Central memory CD4-positive, alpha-beta T cell (primary cell): ENCODE measurements at regions not wholly inside any gene's neighbourhood (a gene's known extent, or its start where the extent isn't known, plus 50 kb on each side); places are given as distances from the start of the nearest gene placed in this dataset.
A peak's percentile ranks its signal among the peaks of the same experiment; 100 is the strongest.

Experiments
- DNase-seq: peaks from one replicate; pipeline ENCODE4 v3.0.0; 2022

DNA sequence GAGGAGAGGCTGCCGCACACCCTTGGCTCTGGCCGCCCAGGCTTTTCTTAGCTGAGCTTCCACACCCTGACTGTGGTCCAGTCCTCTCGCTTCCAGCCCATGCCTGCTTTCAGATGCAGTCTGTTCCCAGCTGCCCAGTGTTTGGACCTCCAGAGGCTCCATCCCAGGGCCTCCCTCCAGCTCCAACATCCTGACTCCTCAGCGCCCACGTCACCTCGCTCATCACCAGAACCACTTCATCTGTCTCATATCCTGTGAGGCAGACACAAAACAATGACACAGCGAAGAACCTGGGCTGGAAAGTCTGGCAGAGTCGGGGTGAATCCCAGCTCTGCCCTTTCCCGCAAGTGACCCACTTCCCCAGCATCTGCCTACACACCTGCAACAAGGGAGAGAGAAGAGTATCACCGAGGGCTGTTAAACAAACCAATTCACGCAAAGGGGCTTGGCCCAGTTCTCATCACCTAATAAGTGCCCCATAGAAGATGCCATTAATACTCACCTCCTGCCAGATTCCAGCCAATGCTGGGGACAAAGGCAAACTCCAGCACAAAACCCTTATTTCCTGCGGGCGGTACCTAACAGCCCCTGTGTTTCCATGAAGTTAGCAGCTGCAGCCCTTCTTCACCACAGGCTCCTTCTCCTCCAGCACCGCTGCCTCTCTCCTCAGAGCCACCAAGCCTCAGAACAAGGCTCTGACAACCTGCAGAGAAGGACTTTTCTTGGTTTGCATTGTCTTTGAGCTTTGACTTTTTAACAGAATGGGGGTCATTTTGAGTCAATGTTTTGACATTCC, 133.4 kb upstream of the CDH4 start:
- no peak for DNase-seq

DNA sequence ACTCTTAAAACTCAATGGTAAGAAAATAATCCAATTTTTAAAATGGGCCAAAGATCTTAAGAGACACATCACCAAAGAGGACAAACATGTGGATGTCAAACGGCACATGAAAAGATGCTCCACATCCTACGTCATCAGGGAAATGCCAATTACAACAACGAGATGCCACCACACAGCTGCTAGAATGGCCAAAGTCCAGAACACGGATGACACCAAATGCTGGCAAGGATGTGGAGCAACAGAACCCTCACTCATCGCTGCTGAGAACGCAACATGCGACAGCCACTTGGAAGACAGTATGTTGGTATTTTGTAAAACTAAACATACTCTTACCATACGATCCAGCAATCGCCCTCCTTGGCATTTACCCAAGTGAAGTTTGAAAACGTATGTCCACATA, 132.8 kb upstream of the CDH4 start:
- DNase-seq: no peak

DNA sequence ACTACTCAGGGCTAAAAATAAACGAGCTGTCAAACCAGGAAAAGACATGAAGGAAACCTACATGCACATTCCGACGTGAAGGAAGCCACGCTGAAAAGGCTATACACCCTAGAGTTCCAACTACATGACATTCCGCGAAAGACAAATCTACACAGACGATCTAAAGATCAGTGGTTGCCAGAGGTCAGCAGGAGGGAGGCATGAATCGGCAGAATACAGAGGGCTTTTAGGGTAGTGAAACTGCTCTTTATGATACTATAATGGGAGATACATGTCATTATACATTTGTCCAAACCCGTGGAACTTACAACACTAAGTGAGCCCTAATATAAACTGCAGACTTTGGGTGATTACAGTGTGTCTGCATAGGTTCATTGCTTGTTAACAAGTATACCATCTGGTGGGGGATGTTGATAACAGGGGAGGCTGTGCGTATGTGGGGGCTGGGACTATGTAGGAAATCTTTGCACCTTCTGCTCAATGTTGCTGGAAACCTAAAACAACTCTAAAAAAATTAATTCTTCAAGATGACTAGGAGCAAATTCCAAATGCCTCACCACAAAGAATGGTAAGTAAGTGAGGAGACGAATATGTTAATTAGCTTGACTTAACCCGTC, 132.2 kb upstream of the CDH4 start:
- no peak for DNase-seq

DNA sequence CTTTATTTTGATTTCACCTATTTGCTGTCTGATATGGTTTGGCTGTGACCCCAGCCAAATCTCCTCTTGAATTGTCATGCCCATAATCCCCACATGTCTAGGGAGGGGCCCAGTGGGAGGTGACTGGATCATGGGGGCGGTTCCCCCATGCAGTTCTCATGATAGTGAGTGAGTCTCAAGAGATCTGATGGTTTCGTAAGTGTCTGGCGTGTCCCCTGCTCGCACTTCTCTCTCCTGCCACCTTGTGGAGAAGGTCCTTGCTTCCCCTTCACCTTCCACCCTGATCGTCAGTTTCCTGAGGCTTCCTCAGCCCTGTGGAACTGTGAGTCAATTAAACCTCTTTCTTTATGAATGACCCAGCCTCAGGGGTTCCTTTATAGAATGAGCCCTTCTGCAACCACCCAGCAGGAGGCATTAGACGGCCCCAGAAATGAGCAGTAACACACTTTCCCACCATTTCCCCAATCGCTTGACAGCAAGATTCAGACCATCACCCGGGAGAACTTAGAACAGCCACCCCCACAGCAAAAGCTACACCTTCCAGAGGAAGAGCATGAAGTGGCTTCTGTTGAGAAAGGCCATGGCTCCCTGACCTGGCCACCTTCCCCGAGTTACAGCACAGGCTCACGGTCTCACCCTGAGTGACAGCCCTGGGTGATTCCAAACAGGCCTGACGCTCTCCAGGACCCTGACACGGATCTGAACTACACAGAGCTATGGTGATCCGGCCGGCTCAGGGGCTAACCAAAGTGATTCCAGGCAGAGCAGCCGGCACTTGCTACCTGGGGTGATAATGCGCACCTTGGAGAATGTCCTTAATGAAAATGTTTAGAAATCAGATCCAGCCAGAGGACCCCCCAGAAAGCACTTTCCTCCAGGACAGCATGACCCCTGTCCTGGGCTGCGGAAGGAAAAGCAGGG, 131.2 kb upstream of the CDH4 start:
- peak; percentile 10 for DNase-seq

DNA sequence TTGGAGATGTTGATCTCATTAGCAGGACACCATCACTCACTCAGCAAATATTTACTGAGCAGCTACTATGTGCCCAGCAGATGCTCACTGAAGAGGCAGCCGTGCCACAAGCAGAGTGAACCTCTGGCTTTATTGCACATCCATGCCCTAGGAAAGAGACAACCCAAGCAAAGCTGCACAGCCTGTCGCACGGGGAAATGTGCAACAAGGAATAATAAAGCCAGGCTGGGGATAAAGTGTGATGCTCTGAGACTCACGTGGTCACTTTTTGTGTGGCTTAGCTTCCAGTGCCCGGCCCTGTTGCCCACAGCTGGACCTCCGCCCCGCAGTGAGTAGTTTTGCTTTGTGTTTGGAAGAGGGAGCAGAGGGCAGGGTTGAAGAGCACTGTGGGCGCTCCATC, 130.4 kb upstream of the CDH4 start:
- DNase-seq: no peak

DNA sequence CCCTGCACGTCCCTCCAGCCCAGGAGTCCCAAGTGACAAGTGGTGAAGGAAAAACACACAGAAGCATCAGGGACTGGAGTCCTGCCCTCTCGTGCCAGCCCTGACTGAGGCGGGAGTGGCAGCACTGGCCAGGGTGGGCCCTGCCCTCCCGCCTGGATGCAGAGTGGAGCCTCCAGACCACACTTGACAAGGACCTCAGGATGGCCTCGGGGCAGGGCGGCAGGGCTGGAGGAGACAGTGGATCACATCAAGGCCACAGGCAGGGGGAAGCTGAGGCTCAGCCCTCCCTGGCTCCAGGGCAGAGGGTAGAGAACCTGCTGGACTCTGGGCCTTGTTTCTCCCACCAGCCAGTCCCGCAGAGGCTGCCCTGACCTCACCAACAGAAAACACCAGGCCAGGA, 128.8 kb upstream of the CDH4 start:
- DNase-seq: no peak

DNA sequence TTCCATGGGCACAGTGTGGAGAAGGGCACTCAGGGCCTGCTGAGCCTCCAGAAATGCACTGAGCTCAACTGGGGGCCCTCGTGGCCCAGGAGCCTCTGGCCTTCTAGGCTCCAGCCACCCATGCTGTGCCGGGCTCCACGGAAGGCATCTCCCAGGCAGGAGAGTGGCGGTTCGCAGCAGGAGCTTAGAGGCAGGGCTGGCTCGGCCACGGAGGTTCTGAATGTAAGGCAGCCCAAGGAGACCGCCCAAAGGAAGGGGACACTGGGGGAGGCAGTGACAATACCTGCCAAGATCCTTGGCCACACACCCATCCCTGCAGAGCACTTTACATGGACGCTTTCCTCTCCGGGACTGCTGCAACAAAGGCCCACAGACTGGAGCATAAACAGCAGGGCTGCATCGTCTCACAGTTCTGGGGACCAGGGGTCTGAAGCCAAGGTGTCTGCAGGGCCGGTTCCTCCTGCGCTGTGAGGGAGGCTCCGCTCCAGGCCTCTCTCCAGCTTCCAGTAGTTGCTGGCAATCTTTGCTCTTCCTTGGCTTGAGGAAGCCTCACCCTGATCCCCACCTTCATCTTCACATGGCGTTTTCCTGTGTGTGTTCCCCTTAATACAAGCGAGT, 128.2 kb upstream of the CDH4 start:
- DNase-seq: no peak

DNA sequence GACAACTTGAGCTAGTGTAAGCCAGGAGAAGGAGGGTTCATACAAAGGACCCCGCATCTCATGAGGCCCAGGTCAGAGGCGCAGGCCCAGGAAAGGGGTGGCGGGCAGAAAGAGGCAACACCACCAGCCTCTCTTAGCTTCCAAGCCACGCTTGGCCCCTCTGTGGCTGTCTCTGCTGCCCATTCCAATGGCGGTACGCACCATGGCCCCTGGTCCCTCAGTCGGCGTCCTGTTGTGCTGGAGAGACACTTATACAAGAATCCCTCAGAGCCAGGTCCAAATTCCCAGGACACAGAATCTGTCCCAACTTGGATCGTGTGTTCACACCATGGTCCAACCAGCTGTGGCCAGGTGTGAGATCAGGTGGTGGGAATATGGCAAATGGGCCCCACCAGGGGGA, 127.0 kb upstream of the CDH4 start:
- DNase-seq: no peak

DNA sequence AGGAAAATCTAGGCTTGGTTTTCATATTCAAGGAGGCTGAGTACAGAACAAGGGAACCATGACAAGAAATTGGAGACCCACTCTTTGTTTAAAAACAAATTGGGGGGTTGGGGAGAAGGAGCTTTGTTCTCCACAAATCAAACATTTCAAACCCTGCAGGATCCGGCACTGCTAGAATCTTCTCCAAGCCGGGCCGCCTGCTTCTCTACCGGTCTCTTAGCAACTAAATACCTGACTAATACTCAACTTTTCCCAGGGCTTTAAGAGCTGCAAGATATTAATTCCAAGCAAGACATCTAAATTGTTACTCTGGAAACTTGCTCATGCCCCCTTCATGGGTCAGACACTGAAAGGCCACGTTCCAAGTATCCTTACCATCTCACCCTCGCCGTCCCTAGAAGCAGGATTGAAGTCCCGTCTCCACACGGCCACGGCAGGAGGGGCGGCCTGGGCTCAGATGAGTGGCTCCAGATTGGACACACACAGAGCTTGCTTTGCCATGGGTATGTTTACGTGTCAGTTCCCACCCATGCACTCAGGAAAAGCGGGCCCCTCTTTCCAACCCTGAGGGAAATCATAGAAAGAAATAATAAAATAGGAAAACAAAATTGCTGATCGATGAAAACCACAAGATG, 126.4 kb upstream of the CDH4 start:
- DNase-seq: no peak

DNA sequence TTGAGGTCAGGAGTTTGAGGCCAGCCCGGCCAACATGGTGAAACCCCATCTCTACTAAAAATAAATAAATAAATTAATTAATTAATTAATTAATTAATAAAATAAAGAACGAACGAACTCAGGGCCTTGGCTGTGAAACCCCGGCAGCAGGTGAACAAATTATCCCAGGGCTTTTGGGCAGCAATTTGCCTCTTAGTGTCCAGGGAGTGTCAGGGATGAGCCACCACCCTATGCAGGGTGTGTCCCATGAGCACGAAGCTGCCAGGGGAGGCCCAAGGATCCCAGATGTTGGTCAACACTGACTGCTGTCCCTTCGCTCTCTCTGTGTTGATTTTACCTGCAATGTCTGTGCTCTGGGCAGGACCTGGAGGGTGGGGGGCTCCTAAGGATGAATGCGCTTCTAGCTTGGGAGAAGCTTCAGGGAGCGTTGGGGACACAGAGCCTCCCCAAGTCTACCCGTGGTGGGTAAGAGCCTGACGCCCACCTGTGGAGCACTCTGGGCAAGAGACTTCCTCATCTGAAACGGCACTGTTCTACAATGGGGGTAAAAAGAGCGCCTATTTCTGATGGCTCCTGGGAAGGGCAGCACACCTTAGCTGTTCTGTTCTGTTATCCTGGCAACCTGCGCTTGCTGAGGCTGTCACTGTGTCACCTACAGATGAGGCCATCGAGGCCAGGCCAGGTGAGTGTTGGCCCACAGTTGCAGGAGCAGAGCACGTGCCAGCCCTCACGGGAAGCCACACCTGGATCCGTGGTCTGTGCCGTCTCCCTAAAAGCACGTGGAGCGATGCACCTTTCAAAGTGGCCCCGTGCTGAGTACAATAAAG, 125.5 kb upstream of the CDH4 start:
- DNase-seq: no peak

DNA sequence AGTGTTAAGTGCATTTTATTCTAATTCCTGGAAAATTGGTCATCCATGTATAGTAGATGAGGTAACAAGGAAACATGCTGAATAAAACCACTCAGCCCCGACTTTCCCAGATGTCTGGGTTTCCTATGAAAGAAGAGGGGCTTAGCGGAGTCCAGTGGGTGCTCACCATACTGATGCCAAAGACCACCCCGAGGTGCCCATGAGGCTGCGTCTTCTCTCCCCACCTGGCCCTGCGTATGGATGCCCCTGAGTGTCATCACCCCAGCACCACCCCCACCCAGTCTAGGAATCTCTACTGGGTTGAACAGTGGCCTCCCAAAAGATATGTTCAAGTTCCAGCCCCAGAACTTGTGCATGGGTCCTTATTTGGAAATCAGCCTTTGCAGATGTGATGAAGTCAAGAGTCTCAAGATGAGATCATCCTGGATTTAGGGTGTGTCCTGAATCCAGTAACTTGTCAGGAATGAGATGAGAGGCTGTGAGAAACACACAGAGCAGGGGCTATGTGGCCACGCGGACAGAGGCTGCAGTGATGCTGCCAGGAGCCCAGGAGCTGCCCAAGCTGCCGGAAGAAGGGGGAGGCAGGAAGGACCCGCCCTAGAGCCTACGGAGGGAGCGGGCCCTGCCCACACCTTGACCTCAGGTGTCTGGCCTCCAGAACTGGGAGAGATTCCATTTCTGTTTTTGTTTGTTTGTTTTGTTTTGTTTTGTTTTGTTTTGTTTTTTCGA, 124.6 kb upstream of the CDH4 start:
- no peak for DNase-seq

DNA sequence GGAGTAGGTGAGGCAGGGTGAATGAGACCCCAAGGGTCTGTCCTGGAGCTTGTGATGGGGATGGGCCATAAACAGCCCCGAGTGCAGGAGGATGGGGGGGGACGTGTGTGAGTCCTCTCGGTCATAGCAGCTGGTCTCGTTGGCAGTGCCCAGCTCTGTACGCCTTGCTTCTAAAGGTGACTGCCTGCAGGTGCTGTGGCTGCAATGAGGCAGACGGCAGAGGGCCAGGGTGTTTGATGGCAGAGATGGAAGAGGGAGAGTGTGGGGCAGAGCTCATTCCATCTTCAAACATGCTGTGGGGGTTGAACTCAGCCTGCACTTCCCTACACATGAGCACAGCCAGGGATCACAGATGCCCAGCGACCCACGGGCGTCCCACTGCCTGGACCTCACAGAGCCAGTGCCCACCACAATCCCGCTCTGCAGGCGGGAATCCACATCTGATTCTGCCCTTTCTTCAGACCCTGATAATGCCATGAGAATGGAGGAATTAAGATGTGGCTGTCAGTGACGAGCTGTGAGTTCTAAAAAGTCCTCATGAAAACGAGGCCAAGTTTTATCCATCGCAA, 123.3 kb upstream of the CDH4 start:
- no peak for DNase-seq

DNA sequence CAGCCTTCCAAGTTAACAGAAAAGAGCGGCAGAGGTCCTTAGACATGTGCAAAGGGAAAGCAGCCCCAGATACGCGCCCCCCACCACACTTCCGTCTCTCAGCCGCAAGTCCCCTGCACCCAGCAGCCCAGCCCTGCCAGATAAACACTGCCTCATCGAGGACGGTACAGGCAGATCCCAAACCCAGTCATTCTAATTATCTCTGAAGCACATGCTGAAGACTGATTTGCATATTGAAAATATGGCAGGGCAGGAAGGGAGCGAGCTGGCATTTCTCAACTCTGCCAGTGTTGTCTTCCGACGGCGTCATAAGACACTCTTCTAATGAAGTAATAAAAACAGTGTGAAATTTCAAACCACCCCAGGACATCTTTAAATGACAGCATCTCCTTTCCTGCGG, 122.8 kb upstream of the CDH4 start:
- no peak for DNase-seq

DNA sequence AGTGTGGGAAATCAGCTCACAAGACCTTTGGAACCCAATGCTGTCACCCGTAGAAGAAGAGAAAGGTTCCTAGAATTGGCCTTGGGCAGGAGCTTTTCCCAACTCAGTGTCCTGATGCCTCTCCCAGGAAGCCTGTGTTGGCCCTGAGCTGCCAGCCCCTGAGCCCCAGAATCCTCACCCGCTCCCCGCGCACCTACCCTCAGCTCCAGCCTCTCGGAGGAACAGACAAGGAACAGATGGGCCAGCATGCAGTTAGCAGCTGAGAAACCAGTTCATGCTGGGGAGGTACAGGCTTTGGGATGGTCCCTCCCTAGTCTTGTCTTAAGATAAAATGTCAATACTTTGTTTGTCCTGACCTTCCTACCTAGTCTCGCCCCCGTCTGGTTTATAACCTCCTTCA, 121.9 kb upstream of the CDH4 start:
- no peak for DNase-seq

DNA sequence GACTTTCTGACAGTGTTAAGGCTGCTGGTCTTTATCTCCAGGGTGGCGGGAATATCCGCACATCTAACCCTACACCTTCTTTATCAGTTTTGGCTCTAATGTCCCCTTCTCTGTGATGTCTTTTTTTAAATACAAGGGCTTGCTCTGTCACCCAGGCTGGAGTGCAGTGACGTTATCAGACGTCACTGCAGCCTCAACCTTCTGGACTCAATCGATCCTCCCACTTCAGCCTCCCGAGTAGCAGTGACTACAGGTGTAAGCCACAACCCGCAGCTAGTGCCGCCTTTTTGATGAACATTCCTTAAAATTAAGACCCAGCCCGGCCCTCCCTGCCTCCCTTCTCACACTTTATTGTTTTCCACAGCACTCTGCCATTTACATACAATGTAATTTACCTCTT, 120.1 kb upstream of the CDH4 start:
- no peak for DNase-seq

DNA sequence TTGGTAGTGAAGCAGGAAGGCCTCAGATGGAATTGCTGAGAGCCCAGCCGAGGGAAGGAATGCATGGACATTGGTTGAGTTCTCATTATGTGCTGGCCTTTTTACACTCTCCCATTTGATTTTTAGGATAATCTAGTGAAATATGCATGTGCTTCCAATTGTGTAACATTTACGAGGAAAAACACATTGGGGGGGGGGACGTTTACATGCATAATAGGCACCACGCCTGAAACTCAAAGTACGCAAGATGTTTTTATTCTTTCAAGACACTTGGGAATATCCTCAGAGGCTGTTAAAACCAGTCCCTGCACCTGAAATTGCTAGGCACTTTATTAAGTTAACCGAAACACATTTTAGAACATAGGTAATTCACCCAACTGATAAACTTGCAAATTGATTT, 118.5 kb upstream of the CDH4 start:
- no peak for DNase-seq

DNA sequence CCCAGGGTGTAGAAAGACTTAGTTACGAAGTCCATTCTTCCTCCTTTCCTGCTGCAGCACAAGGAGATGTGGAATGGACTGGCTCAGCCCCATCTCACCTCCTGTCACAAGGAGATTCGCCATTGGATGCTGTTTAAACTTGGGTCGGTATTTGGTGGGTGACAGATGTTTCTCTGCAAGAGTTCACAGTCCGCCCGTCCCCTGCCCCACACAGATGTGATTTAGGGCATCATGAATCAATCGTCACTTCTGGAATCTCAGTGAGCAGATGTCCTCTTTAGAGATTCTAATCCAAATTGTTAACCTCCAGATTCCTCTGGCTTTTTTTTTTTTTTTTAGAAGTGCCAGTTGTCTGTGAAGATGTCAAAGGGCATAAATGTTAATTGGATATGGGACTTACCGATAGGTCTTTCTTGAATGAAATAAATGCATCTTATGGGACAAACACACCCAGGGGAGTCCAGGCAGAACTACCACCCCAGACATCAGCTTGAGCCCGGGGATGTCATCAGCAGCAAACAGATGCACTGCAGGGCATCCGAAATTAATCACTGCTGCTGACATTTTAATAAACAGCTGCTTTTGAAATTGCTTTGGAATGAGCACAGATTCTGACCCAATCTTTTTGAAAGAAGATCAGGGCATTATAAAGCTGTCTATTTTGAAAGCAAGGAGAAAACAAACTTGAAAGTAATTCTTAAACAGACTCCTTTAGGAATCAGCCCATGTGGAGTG, 117.6 kb upstream of the CDH4 start:
- DNase-seq: no peak

DNA sequence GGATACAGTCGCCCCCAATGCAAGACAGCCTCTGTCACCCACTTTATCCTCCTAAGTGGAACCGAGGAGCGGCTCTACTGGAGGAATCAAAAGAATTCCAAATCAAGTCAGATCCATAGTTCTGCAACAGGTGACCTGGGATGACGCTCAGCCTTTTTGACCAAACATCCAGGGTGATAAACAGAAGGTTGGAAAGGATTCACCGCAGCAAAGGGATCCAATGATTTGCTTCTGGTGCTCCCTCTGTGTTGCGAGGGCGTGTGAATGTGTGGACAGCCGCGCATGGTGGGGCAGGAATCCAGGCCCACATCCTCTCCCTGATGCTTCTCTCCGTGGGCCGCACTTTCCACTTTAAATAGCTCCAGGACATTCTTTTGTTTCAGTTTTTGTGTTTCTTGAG, 116.8 kb upstream of the CDH4 start:
- no peak for DNase-seq

DNA sequence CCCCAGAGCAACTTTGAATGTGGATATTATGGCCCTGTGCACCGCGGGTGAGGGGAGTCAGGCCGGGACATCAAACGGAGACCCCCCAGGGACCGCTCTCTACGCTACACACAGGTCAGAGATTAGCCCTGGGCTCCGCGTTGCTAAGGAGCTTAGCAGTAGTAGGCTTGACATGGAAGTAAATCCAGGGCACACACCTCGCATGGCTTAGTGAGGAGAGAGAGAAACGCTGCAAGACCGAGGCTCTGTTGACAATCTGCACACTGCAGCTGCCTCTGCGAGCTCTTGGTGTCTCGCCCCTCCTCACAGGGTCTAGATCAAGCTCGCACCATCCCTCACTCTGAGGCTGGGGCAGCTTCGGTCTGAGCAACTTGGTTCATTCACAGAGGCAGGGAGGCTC, 116.1 kb upstream of the CDH4 start:
- no peak for DNase-seq

DNA sequence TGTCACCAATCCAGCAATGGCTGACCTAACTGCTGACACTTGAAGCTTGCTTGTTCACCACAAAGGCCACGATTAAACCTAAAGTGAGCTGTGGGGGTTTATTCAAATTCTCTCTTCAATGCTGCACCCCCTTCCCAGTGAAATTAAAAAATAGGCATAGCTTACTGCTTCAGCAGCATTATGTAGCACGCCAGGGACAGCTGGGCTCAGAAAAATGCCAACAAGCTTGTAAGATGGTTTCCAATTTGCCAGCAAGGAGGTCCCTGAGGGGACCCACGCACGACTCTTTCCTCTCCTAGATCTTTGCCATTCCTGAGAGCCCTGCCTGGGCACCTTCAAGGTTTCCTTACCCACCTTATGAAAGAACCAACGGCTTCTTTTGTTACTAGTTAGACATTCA, 113.5 kb upstream of the CDH4 start:
- no peak for DNase-seq
